Glutamatergic neuron (in vitro differentiated cells): ENCODE measurements at regions not wholly inside any gene's neighbourhood (a gene's known extent, or its start where the extent isn't known, plus 50 kb on each side); places are given as distances from the start of the nearest gene placed in this dataset.

Source experiments
- DNase-seq: peaks from one replicate; pipeline ENCODE4 v3.0.0; 2022
- H3K27ac Mint-ChIP-seq: one replicate; pipeline ENCODE4 v1.8.0; 2020; ENCODE audit warnings: mild to moderate bottlenecking, mixed read lengths, inconsistent platforms; ENCODE audit not compliant: unreplicated experiment
- H3K27me3 Mint-ChIP-seq: one replicate; pipeline ENCODE4 v1.8.0; 2020; ENCODE audit warnings: mild to moderate bottlenecking, moderate library complexity, mixed read lengths, inconsistent platforms; ENCODE audit not compliant: unreplicated experiment
- H3K36me3 Mint-ChIP-seq: one replicate; pipeline ENCODE4 v1.8.0; 2020; ENCODE audit warnings: mild to moderate bottlenecking, mixed read lengths, inconsistent platforms; ENCODE audit not compliant: unreplicated experiment
- H3K4me1 Mint-ChIP-seq: one replicate; pipeline ENCODE4 v1.8.0; 2020; ENCODE audit warnings: mild to moderate bottlenecking, low read depth, mixed read lengths, inconsistent platforms; ENCODE audit not compliant: unreplicated experiment
- H3K4me3 Mint-ChIP-seq: one replicate; pipeline ENCODE4 v1.8.0; 2020; ENCODE audit warnings: mild to moderate bottlenecking, mixed read lengths, inconsistent platforms; ENCODE audit not compliant: unreplicated experiment
- H3K9me3 Mint-ChIP-seq: one replicate; pipeline ENCODE4 v1.8.0; 2020; ENCODE audit warnings: mild to moderate bottlenecking, moderate library complexity, mixed read lengths, inconsistent platforms; ENCODE audit not compliant: unreplicated experiment
- TF ChIP-seq, protein P1 (sequence below): fragments of 200-600 bp; sonication (generic); IDR thresholded peaks from one replicate; pipeline ENCODE4 v1.5.0; 2021; ENCODE audit not compliant: partially characterized antibody, unreplicated experiment

DNA sequence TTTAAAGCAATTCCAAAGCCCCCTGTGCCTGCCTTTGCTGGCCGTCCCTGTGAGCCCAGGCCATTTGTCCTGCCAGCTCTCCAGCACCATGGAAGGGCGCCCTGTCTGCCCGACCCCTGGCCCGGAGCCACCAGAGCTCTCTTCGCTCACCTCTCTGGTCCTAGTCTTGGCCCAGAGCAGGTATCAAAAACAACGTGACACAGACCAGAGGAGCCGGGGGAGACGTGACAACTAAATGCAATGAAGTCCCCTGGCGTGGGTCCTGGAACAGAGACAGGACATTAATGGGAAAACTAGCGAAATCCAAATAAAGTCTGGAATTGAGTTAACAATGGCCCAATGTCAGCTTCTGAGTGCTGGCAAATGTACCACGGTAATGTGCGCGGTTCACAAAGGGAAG, 83.2 kb upstream of the DIO3 start:
- no peak overlapping the region for H3K4me3 Mint-ChIP-seq
- DNase-seq = no peak
- H3K27me3 Mint-ChIP-seq = peaks cover 13% of the 10 kb centered on the region
- no peak overlapping the region for H3K27ac Mint-ChIP-seq
- H3K36me3 Mint-ChIP-seq = no peaks in the 10 kb centered on the region
- TF ChIP-seq, protein P1, sequence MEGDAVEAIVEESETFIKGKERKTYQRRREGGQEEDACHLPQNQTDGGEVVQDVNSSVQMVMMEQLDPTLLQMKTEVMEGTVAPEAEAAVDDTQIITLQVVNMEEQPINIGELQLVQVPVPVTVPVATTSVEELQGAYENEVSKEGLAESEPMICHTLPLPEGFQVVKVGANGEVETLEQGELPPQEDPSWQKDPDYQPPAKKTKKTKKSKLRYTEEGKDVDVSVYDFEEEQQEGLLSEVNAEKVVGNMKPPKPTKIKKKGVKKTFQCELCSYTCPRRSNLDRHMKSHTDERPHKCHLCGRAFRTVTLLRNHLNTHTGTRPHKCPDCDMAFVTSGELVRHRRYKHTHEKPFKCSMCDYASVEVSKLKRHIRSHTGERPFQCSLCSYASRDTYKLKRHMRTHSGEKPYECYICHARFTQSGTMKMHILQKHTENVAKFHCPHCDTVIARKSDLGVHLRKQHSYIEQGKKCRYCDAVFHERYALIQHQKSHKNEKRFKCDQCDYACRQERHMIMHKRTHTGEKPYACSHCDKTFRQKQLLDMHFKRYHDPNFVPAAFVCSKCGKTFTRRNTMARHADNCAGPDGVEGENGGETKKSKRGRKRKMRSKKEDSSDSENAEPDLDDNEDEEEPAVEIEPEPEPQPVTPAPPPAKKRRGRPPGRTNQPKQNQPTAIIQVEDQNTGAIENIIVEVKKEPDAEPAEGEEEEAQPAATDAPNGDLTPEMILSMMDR = no peak
- peaks cover 18% of the 10 kb centered on the region for H3K9me3 Mint-ChIP-seq
- peaks cover 32% of the 10 kb centered on the region for H3K4me1 Mint-ChIP-seq

DNA sequence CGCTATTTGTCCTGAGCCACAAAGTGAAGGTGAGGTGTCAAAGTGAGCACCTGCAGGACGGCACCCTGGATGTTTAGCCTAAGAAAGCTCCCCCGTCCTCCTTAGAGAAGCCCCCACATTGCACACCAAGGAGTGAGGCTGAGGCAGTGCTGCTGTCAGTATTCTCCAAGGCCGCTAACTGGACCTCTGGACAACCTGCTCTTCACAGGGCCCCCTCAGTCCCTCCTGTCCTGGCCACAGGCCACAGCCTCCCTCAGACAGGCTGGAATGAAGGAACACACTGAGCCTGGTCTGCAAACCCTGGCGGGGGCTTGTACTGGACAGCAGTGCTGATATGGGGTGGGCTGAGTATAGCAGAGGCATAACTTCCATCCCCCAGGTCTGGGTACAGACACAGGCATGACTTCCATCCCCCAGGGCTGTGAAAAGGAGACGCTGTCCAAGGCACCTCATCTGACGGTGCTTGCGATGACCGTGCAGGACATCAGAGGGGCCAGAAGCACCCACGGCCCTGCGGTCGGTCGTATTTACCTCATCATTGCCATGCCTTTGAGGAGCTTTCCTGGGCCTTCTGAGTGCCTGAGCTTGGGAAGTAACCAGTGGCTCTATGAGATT, 82.4 kb upstream of the DIO3 start:
- H3K27ac Mint-ChIP-seq = no peak overlapping the region
- TF ChIP-seq, protein P1 = no peak
- H3K9me3 Mint-ChIP-seq = peaks cover 14% of the 10 kb centered on the region
- peak overlapping the region; percentile 20 for H3K4me3 Mint-ChIP-seq
- peaks cover 7% of the 10 kb centered on the region for H3K27me3 Mint-ChIP-seq
- H3K4me1 Mint-ChIP-seq = peaks cover 32% of the 10 kb centered on the region
- H3K36me3 Mint-ChIP-seq = peaks cover 3% of the 10 kb centered on the region
- DNase-seq = no peak

DNA sequence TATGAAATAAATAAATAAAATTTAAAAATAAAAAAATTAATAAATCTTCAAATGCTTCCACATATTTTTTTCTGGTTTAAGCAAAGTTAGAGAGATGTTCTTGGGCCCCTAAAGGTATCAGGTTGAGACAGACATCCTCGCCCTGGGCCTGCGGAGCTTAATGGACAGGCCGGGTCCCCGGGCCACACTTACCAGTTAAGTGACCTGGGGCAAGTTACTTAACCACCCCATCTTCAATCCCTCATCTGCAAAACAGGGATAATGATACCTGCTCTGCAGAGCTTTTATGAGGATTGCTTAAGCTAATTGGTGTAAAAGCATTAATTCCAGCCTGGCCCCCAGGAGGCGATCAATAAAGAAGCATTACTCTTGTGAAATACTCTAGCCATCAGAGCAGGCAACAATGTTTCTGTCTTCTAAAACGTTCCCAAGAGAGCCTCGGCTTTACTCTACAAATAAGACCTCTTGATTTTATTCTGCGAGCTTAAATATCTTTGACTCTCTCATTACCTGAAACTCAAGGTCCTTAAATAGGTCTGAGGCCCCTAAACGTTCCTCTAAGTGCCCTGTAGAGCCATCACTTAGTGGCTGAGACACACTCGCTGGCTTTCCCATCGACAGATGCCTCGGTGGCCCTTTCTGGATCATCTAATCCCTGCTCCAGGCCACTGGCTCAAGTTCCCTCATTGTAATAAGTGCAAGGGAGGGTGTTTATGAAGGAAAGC, 81.1 kb upstream of the DIO3 start:
- peaks cover 30% of the 10 kb centered on the region for H3K4me1 Mint-ChIP-seq
- no peak overlapping the region for H3K4me3 Mint-ChIP-seq
- TF ChIP-seq, protein P1 = no peak
- peaks cover 6% of the 10 kb centered on the region for H3K36me3 Mint-ChIP-seq
- peaks cover 7% of the 10 kb centered on the region for H3K27me3 Mint-ChIP-seq
- H3K27ac Mint-ChIP-seq = peak overlapping the region; percentile 94
- DNase-seq = peak; percentile 58
- peaks cover 16% of the 10 kb centered on the region for H3K9me3 Mint-ChIP-seq

DNA sequence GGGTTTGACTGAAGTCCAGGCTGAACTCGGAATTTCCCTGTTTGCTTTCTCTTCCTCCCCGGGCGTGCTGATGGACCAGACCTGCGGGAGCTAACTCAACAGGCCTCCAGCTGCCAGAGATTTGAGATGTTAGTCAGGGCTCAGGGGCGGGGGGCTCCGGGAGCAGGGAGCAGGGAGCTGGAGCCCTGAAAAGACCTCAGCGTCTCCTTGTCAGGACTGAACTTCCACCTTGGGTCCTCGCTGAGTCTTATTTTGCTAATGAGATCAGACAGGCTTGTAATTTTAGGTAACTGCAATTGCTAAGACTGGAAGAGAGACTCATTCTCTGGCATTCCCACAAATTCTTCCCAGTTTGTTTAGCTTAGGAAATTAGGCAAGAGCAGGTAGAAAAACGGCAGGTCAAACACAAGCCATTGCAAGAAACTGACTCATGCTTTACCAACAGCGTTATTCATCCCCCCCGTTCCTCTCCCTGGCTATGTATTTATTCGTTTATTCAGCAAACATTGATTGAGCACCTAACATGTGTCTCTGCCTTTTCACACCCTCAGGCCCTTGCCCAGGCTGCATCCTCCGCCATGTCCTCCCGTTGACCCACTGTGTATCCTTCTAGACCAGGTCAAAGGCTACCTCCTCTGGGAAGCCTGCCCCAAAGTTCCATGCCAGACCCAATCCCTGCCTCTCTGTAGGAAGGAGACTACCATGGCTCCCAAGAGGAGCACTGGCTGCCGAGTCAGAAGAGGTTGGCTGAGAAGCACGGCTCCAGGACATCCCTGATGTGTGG, 80.4 kb upstream of the DIO3 start:
- TF ChIP-seq, protein P1 = no peak
- H3K4me3 Mint-ChIP-seq = peak overlapping the region; percentile 22
- H3K9me3 Mint-ChIP-seq = peaks cover 16% of the 10 kb centered on the region
- H3K27me3 Mint-ChIP-seq = peaks cover 7% of the 10 kb centered on the region
- H3K27ac Mint-ChIP-seq = peak overlapping the region; percentile 94
- DNase-seq = peak; percentile 40
- peaks cover 30% of the 10 kb centered on the region for H3K4me1 Mint-ChIP-seq
- H3K36me3 Mint-ChIP-seq = peaks cover 6% of the 10 kb centered on the region
